ENCODE measurements at regions not wholly inside any gene's neighbourhood (a gene's known extent, or its start where the extent isn't known, plus 50 kb on each side); places are given as distances from the start of the nearest gene placed in this dataset.

DNA sequence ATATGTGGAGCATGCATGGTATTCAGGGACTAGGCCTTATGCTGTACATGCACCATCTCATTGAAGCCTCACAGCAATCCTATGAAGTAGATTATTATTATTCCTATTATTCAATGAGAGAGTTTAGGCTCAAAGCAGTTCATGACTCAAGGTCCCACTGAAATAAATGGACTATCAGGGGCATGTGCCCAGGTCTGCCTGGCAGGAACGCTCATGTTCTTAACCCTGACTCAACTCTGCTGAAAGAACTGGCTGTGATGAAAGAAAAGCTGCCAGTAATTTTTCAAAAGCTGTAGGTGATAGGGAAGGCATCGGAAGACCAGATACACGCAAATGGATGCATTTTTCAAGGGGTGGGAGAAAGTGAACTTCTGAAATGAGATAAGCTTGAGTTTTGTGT lies 243.4 kb downstream of the PTTG2 start:
- intact Hi-C loops (cut with DNase I), result no loop called here
- Histone ChIP-seq H3K4me3 (no peak overlapping the region), H3K36me3 (no peaks in the 10 kb centered on the region), H3K4me1 (peaks cover 0 to 4% (median 0%) of the 10 kb centered on the region in 9 donors), H3K27ac (no peak overlapping the region), H3K9me3 (peaks cover 0 to 8% (median 0%) of the 10 kb centered on the region in 11 donors), H3K27me3 (no peaks in the 10 kb centered on the region)
- DNase-seq, result no peak
- TF ChIP-seq, protein P1, sequence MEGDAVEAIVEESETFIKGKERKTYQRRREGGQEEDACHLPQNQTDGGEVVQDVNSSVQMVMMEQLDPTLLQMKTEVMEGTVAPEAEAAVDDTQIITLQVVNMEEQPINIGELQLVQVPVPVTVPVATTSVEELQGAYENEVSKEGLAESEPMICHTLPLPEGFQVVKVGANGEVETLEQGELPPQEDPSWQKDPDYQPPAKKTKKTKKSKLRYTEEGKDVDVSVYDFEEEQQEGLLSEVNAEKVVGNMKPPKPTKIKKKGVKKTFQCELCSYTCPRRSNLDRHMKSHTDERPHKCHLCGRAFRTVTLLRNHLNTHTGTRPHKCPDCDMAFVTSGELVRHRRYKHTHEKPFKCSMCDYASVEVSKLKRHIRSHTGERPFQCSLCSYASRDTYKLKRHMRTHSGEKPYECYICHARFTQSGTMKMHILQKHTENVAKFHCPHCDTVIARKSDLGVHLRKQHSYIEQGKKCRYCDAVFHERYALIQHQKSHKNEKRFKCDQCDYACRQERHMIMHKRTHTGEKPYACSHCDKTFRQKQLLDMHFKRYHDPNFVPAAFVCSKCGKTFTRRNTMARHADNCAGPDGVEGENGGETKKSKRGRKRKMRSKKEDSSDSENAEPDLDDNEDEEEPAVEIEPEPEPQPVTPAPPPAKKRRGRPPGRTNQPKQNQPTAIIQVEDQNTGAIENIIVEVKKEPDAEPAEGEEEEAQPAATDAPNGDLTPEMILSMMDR (IDR thresholded peaks at IDR 0.05), result no peak
- 71 to 93% methylated on average over 3 of the region's 3 CpGs for WGBS, 2 donors
- ATAC-seq, result peak in 1 of 8 donors; percentile 33

DNA sequence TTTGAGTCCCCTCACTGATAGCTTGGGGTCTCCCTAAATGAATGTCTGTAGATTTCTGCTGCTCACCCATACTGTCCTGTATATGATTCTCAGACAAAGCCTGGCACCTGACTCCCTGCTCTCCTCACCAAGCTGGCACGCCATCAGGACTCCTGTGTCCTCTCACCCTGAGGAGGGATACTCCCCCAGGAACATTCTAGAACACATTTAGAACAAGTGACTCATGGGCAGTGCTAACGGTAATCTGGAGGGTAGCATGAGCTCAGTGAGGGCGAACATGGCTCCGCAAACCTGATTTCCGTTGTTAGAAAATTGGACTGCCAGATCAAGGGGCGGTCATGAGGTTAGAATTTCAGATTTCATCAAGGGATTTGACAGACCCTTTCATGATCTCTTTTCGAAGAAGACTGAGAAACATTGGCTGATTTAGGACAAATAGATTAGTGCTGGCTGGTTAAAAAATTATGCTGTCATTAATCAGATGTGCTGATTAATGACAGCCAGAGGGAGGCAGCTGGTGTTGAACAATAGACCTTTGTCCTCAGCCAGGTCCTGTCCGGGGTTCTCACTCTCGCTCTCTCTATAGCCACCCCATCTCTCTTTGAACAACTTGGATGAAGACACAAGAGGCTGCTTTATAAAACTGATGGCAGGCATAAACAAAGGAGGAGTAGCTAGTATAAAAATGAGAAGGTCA lies 244.3 kb downstream of the PTTG2 start:
- H3K27ac ChIP-seq, result no peak overlapping the region

DNA sequence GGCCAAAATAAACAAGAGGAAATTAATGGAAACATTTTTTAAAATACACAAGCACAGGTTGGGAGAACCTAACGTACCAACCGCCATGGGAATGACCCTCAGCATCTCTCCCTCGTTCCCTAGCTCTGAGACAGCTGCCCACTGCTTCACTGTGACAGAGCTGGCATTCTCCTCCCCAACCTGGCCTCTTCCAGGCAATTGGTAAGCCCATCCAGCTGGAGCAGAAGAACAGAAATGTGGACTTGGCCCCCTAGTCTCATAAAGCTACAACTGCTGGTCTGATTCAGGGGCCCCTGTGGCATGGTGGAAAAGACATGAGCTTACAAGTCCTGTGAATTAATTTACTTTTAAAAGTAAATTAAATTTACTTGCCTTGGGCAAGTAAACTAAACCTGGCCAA lies 245.1 kb downstream of the PTTG2 start:
- no peak for ATAC-seq

More for the DNA sequence above, 244.3 kb downstream of the PTTG2 start:
- Histone ChIP-seq H3K27me3 (no peaks in the 10 kb centered on the region), H3K4me1 (peaks cover 0 to 4% (median 0%) of the 10 kb centered on the region in 9 donors), H3K36me3 (no peaks in the 10 kb centered on the region), H3K4me3 (no peak overlapping the region), H3K9me3 (peaks cover 0 to 8% (median 0%) of the 10 kb centered on the region in 11 donors)
- no peak for DNase-seq
- TF ChIP-seq, protein P1 (IDR thresholded peaks at IDR 0.05), result no peak
- peak in 3 of 8 donors; percentile 39 to 53 (median 53) for ATAC-seq
- intact Hi-C loops (cut with DNase I), result no loop called here
- 82 to 87% methylated on average over 9 of the region's 9 CpGs for WGBS, 2 donors

DNA sequence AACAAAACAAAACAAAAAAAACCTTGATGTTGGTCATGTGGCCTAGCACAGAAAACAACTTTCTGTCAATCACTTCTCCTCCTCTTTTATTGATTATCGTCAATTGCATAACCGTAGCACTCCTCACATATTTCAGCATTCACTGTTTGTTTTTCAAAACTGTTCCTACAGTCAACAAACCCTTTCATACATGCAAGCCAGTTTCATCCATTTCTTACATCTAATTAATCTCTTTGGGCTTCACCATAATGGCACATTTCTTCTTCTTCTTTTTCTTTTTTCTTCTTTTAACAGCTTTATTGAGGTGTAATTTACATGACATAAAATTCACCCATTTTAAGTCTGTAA lies 246.9 kb downstream of the PTTG2 start:
- Histone ChIP-seq H3K27me3 (no peaks in the 10 kb centered on the region), H3K27ac (no peak overlapping the region), H3K4me3 (no peak overlapping the region), H3K36me3 (no peaks in the 10 kb centered on the region), H3K9me3 (peaks cover 0 to 8% (median 0%) of the 10 kb centered on the region in 11 donors), H3K4me1 (peaks cover 0 to 25% (median 17%) of the 10 kb centered on the region in 9 donors)
- intact Hi-C loops (cut with DNase I), result no loop called here
- TF ChIP-seq, protein P1 (IDR thresholded peaks at IDR 0.05), result no peak
- DNase-seq, result no peak
- no peak for ATAC-seq
- 96 to 98% methylated on average over 2 of the region's 2 CpGs for WGBS, 2 donors

More for the DNA sequence above, 245.1 kb downstream of the PTTG2 start:
- DNase-seq, result no peak
- whole genome bisulfite sequencing, 2 donors, result 92 to 93% methylated on average over 3 of the region's 3 CpGs
- Histone ChIP-seq H3K4me3 (no peak overlapping the region), H3K27ac (no peak overlapping the region), H3K27me3 (no peaks in the 10 kb centered on the region), H3K4me1 (peaks cover 0 to 8% (median 1%) of the 10 kb centered on the region in 9 donors), H3K9me3 (peaks cover 0 to 8% (median 0%) of the 10 kb centered on the region in 11 donors), H3K36me3 (no peaks in the 10 kb centered on the region)
- TF ChIP-seq, protein P1 (IDR thresholded peaks at IDR 0.05), result no peak
- intact Hi-C loops (cut with DNase I), result no loop called here

Measured in heart right ventricle (tissue), 16 donors.